Sigmoid colon (tissue), 4 donors: ENCODE measurements at regions not wholly inside any gene's neighbourhood (a gene's known extent, or its start where the extent isn't known, plus 50 kb on each side); places are given as distances from the start of the nearest gene placed in this dataset.

Experiments used
- POLR2AphosphoS5 ChIP-seq, 4 donors: sonication (generic); formaldehyde crosslinking; IDR thresholded peaks; one replicate each; pipeline ENCODE4 v1.6.1; 2017; ENCODE audit warnings: antibody characterized with exemption in 4 of 4
- TF ChIP-seq, protein P1 (sequence below), 4 experiments: fragments of 450-650 bp in 3 of 4; fragments of 200-600 bp in 1 of 4; IDR thresholded peaks; one replicate each; pipeline ENCODE4 v1.5.1; 2016 to 2019; ENCODE audit warnings: antibody characterized with exemption in 4 of 4, mild to moderate bottlenecking in 3 of 4, moderate library complexity in 2 of 4

DNA sequence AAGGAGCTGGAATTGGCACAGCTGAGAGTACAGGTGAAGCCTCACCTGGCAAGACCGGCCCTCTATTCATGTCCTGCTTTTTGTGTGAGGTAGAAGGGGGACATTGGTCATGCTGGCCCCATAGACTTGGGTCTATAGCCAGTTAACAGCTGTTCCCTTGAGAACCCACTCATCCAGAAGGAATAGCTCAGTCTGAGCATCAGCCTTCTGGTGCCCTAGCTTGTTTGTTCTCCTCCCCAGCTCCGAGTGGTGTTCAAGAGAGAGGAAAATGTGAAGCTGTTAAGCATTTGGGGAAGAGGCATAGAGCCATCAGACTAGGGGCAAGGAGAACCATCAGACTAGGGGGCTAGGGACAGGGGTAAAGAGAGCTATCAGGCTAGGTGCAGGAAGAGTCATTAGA is 290.9 kb downstream of the SIPA1L2 start:
- TF ChIP-seq POLR2AphosphoS5 (IDR thresholded peaks at IDR 0.05) = no peak
- TF ChIP-seq, protein P1, sequence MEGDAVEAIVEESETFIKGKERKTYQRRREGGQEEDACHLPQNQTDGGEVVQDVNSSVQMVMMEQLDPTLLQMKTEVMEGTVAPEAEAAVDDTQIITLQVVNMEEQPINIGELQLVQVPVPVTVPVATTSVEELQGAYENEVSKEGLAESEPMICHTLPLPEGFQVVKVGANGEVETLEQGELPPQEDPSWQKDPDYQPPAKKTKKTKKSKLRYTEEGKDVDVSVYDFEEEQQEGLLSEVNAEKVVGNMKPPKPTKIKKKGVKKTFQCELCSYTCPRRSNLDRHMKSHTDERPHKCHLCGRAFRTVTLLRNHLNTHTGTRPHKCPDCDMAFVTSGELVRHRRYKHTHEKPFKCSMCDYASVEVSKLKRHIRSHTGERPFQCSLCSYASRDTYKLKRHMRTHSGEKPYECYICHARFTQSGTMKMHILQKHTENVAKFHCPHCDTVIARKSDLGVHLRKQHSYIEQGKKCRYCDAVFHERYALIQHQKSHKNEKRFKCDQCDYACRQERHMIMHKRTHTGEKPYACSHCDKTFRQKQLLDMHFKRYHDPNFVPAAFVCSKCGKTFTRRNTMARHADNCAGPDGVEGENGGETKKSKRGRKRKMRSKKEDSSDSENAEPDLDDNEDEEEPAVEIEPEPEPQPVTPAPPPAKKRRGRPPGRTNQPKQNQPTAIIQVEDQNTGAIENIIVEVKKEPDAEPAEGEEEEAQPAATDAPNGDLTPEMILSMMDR (IDR thresholded peaks at IDR 0.05) = no peak
